WTC11 (cell line): ENCODE measurements at regions not wholly inside any gene's neighbourhood (a gene's known extent, or its start where the extent isn't known, plus 50 kb on each side); places are given as distances from the start of the nearest gene placed in this dataset.

ENCODE experiments used
- ATAC-seq: fragments of 200-7000 bp; cut with Tn5 transposase; 2 replicates; pipeline ENCODE4 v1.10.0; 2021; ENCODE audit warnings: mild to moderate bottlenecking, moderate library complexity
- CTCF ChIA-PET: fragments of 300-600 bp; sonication (Branson Sonifier 250); formaldehyde crosslinking; loops from one replicate; lab custom pipeline; 2021; ENCODE audit warnings: antibody characterized with exemption; lab: Charles Lee
- POLR2A ChIA-PET: fragments of 350-600 bp; sonication (Branson Sonifier 250); formaldehyde crosslinking; loops from one replicate; lab custom pipeline; 2021; ENCODE audit warnings: antibody characterized with exemption; lab: Charles Lee
- DNase-seq: peaks from one replicate; pipeline ENCODE4 v3.0.0; 2021; ENCODE audit warnings: low spot score
- H3K27ac Mint-ChIP-seq: 2 replicates; pipeline ENCODE4 v1.8.0; 2021; ENCODE audit warnings: mixed read lengths
- H3K27me3 Mint-ChIP-seq: 2 replicates; pipeline ENCODE4 v1.8.0; 2021; ENCODE audit warnings: low read depth, mild to moderate bottlenecking, moderate library complexity, mixed read lengths
- H3K36me3 Mint-ChIP-seq: 2 replicates; pipeline ENCODE4 v1.8.0; 2021; ENCODE audit warnings: mixed read lengths
- H3K4me1 Mint-ChIP-seq: 2 replicates; pipeline ENCODE4 v1.8.0; 2022; ENCODE audit warnings: mixed read lengths
- H3K4me3 Mint-ChIP-seq: 2 replicates; pipeline ENCODE4 v1.8.0; 2021; ENCODE audit warnings: mild to moderate bottlenecking, moderate library complexity, mixed read lengths
- H3K9me3 Mint-ChIP-seq: 2 replicates; pipeline ENCODE4 v1.8.0; 2021; ENCODE audit warnings: mixed read lengths
- ARID4B ChIP-seq: sonication (generic); formaldehyde crosslinking; IDR thresholded peaks from 2 replicates; pipeline ENCODE4 v1.8.0; 2023; ENCODE audit warnings: missing genetic modification reagents, mild to moderate bottlenecking, borderline replicate concordance
- ATF1 ChIP-seq: sonication (generic); formaldehyde crosslinking; IDR thresholded peaks from 2 replicates; pipeline ENCODE4 v1.8.1; 2023; ENCODE audit warnings: mild to moderate bottlenecking, moderate library complexity, missing genetic modification reagents
- CBFB ChIP-seq: sonication (generic); formaldehyde crosslinking; IDR thresholded peaks from 2 replicates; pipeline ENCODE4 v1.8.1; 2022; ENCODE audit warnings: mild to moderate bottlenecking, low read depth, missing genetic modification reagents
- CREM ChIP-seq: sonication (generic); formaldehyde crosslinking; IDR thresholded peaks from 2 replicates; pipeline ENCODE4 v1.8.1; 2022; ENCODE audit warnings: mild to moderate bottlenecking, missing genetic modification reagents, moderate library complexity
- FOXP1 ChIP-seq: sonication (generic); formaldehyde crosslinking; IDR thresholded peaks from 2 replicates; pipeline ENCODE4 v1.8.0; 2022; ENCODE audit warnings: missing genetic modification reagents, mild to moderate bottlenecking, moderate library complexity, borderline replicate concordance
- NFYB ChIP-seq: sonication (generic); formaldehyde crosslinking; conservative IDR thresholded peaks from 2 replicates; pipeline ENCODE4 v1.8.0; 2022; ENCODE audit warnings: low read depth, missing genetic modification reagents
- NR1H2 ChIP-seq: sonication (generic); formaldehyde crosslinking; IDR thresholded peaks from 2 replicates; pipeline ENCODE4 v1.9.0; 2021; ENCODE audit warnings: mild to moderate bottlenecking, moderate library complexity, missing genetic modification reagents
- NR3C1 ChIP-seq: sonication (generic); formaldehyde crosslinking; conservative IDR thresholded peaks from 2 replicates; pipeline ENCODE4 v1.8.1; 2023; ENCODE audit warnings: low read depth, mild to moderate bottlenecking, missing genetic modification reagents
- PREB ChIP-seq: sonication (generic); formaldehyde crosslinking; IDR thresholded peaks from 2 replicates; pipeline ENCODE4 v1.8.1; 2022; ENCODE audit warnings: mild to moderate bottlenecking, missing genetic modification reagents, moderate library complexity, borderline replicate concordance
- PRRX2 ChIP-seq: fragments of 250-450 bp; sonication (Bioruptor Pico); IDR thresholded peaks from 2 replicates; pipeline ENCODE4 v1.8.0; 2021; ENCODE audit warnings: mild to moderate bottlenecking
- RORB ChIP-seq: fragments of 250-450 bp; sonication (Bioruptor Pico); IDR thresholded peaks from 2 replicates; pipeline ENCODE4 v1.9.0; 2021; ENCODE audit warnings: mild to moderate bottlenecking
- TP53 ChIP-seq: sonication (generic); formaldehyde crosslinking; IDR thresholded peaks from 2 replicates; pipeline ENCODE4 v1.8.1; 2023; ENCODE audit warnings: mild to moderate bottlenecking, missing genetic modification reagents
- USF2 ChIP-seq: sonication (generic); formaldehyde crosslinking; IDR thresholded peaks from 2 replicates; pipeline ENCODE4 v1.8.1; 2023; ENCODE audit warnings: mild to moderate bottlenecking, missing genetic modification reagents, moderate library complexity
- ZBTB21 ChIP-seq: sonication (generic); formaldehyde crosslinking; IDR thresholded peaks from 2 replicates; pipeline ENCODE4 v1.8.1; 2023; ENCODE audit warnings: mild to moderate bottlenecking, missing genetic modification reagents, borderline replicate concordance
- ZNF219 ChIP-seq: sonication (generic); formaldehyde crosslinking; IDR thresholded peaks from 2 replicates; pipeline ENCODE4 v1.8.0; 2023; ENCODE audit warnings: missing genetic modification reagents, mild to moderate bottlenecking, borderline replicate concordance
- TF ChIP-seq, protein P1 (sequence below): sonication (generic); formaldehyde crosslinking; IDR thresholded peaks from 2 replicates; pipeline ENCODE4 v1.8.1; 2022; ENCODE audit warnings: missing genetic modification reagents, borderline replicate concordance
- TF ChIP-seq, protein P2 (sequence below): sonication (generic); formaldehyde crosslinking; IDR thresholded peaks from 2 replicates; pipeline ENCODE4 v1.8.1; 2023; ENCODE audit warnings: mild to moderate bottlenecking, missing genetic modification reagents
- TF ChIP-seq, protein P3 (sequence below): sonication (generic); formaldehyde crosslinking; IDR thresholded peaks from 2 replicates; pipeline ENCODE4 v1.8.1; 2023; ENCODE audit warnings: mild to moderate bottlenecking, moderate library complexity, missing genetic modification reagents
- TF ChIP-seq, protein P4 (sequence below): fragments of 250-450 bp; sonication (Bioruptor Pico); IDR thresholded peaks from 2 replicates; pipeline ENCODE4 v2.1.2; 2022; ENCODE audit warnings: mild to moderate bottlenecking, moderate library complexity

DNA sequence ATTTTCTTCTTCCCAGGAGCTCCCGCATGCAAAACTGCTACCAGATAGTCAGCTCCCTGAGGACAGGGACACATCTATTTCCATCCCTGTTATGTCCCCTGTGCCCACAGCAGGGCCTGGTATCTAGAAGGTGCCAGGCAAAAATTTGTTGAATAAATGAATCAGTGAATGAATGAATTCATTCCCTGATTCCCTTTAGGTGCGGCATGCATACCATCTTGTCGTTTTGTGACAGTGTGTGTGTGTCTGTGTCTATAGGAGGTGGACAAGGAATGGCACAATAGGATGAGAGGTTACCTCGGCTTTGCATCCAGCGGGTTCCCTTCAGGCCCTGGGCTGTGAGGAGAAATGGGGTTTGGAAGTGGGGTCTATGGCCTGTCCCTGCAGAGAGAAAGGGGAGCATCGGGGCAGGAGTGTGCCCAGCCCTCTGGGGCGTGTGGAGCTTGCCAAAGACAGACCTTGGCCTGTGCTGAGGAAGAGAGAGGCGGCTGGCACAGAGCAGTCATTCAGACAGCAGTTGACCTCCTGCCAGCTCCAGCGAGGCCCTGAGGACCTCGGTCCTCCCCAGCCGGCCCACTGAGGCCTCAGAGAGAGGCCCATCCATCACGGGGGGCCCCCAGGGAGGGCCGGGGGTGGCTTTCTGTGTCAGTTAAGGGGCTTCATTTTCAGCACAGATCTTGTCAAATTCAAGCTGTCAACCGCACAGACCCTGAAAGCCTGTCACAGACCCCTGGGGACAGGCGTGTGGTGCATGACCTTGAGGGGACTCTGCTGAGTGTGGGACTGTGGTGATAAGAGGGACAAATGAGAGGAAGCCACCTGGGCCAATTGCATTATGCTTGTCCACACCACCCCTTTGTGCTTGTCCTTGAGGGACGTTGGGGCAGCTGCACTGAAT lies 125.9 kb upstream of the CXCR4 start:
- CTCF ChIA-PET: no interaction called here
- Mint-ChIP-seq H3K36me3 (no peaks in the 10 kb centered on the region), H3K27me3 (no peaks in the 10 kb centered on the region), H3K27ac (no peak overlapping the region), H3K4me3 (no peak overlapping the region), H3K4me1 (peaks cover 11% of the 10 kb centered on the region), H3K9me3 (no peaks in the 10 kb centered on the region)
- no peak for TF ChIP-seq FOXP1 (CRISPR knock-in tag)
- no peak for TF ChIP-seq ZBTB21
- TF ChIP-seq, protein P1, sequence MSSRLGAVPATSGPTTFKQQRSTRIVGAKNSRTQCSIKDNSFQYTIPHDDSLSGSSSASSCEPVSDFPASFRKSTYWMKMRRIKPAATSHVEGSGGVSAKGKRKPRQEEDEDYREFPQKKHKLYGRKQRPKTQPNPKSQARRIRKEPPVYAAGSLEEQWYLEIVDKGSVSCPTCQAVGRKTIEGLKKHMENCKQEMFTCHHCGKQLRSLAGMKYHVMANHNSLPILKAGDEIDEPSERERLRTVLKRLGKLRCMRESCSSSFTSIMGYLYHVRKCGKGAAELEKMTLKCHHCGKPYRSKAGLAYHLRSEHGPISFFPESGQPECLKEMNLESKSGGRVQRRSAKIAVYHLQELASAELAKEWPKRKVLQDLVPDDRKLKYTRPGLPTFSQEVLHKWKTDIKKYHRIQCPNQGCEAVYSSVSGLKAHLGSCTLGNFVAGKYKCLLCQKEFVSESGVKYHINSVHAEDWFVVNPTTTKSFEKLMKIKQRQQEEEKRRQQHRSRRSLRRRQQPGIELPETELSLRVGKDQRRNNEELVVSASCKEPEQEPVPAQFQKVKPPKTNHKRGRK (CRISPR knock-in tag): no peak
- TF ChIP-seq CREM (CRISPR knock-in tag): no peak
- no peak for TF ChIP-seq ZNF219 (CRISPR knock-in tag)
- TF ChIP-seq, protein P2, sequence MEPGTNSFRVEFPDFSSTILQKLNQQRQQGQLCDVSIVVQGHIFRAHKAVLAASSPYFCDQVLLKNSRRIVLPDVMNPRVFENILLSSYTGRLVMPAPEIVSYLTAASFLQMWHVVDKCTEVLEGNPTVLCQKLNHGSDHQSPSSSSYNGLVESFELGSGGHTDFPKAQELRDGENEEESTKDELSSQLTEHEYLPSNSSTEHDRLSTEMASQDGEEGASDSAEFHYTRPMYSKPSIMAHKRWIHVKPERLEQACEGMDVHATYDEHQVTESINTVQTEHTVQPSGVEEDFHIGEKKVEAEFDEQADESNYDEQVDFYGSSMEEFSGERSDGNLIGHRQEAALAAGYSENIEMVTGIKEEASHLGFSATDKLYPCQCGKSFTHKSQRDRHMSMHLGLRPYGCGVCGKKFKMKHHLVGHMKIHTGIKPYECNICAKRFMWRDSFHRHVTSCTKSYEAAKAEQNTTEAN (CRISPR knock-in tag): no peak
- TF ChIP-seq CBFB (CRISPR knock-in tag): no peak
- TF ChIP-seq PRRX2: no peak
- TF ChIP-seq RORB (CRISPR knock-in tag): no peak
- TF ChIP-seq, protein P3, sequence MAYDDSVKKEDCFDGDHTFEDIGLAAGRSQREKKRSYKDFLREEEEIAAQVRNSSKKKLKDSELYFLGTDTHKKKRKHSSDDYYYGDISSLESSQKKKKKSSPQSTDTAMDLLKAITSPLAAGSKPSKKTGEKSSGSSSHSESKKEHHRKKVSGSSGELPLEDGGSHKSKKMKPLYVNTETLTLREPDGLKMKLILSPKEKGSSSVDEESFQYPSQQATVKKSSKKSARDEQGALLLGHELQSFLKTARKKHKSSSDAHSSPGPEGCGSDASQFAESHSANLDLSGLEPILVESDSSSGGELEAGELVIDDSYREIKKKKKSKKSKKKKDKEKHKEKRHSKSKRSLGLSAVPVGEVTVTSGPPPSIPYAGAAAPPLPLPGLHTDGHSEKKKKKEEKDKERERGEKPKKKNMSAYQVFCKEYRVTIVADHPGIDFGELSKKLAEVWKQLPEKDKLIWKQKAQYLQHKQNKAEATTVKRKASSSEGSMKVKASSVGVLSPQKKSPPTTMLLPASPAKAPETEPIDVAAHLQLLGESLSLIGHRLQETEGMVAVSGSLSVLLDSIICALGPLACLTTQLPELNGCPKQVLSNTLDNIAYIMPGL (CRISPR knock-in tag): no peak
- TF ChIP-seq ARID4B: no peak
- no peak for TF ChIP-seq NR3C1 (CRISPR knock-in tag)
- no peak for TF ChIP-seq NR1H2
- TF ChIP-seq NFYB (CRISPR knock-in tag): no peak
- no peak for TF ChIP-seq TP53 (CRISPR knock-in tag)
- TF ChIP-seq PREB: no peak
- TF ChIP-seq ATF1 (CRISPR knock-in tag): no peak
- TF ChIP-seq USF2 (CRISPR knock-in tag): no peak
- TF ChIP-seq, protein P4, sequence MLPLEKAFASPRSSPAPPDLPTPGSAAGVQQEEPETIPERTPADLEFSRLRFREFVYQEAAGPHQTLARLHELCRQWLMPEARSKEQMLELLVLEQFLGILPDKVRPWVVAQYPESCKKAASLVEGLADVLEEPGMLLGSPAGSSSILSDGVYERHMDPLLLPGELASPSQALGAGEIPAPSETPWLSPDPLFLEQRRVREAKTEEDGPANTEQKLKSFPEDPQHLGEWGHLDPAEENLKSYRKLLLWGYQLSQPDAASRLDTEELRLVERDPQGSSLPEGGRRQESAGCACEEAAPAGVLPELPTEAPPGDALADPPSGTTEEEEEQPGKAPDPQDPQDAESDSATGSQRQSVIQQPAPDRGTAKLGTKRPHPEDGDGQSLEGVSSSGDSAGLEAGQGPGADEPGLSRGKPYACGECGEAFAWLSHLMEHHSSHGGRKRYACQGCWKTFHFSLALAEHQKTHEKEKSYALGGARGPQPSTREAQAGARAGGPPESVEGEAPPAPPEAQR: no peak
- ATAC-seq (no peak), DNase-seq (no peak)
- POLR2A ChIA-PET: no interaction called here
